GM12878 (cell line): ENCODE measurements at regions not wholly inside any gene's neighbourhood (a gene's known extent, or its start where the extent isn't known, plus 50 kb on each side); places are given as distances from the start of the nearest gene placed in this dataset.

Experiments
- ATAC-seq: fragments of 200-7000 bp; cut with Tn5 transposase; 3 replicates; pipeline ENCODE4 v1.9.1; 2020; ENCODE audit warnings: mild to moderate bottlenecking, moderate library complexity
- BruUV-seq: library from RNA; stranded (reverse); fragments of 400-500 nt; replicated peaks from 2 replicates; lab custom pipeline; 2021; lab: Mats Ljungman, UMichigan
- CTCF ChIA-PET: fragments of 300-600 bp; sonication (Branson Sonifier 250); formaldehyde crosslinking; extraction: SDS; loops from one replicate; lab custom pipeline; 2021; ENCODE audit warnings: inconsistent platforms; lab: Yijun Ruan, JAX
- POLR2A ChIA-PET: fragments of 350-600 bp; formaldehyde crosslinking; extraction: SDS; loops from one replicate; lab custom pipeline; 2021; ENCODE audit warnings: inconsistent platforms; lab: Charles Lee
- RAD21 ChIA-PET: fragments of 300-600 bp; sonication (Branson Sonifier 250); formaldehyde crosslinking; loops from one replicate; lab custom pipeline; 2023; ENCODE audit warnings: antibody characterized with exemption; ENCODE audit not compliant: unreplicated experiment; lab: Charles Lee
- SMC1A ChIA-PET: fragments of 300-600 bp; sonication (Branson Sonifier 250); formaldehyde crosslinking; loops from one replicate; lab custom pipeline; 2023; ENCODE audit not compliant: unreplicated experiment, uncharacterized antibody; lab: Charles Lee
- DNase-seq: peaks from one replicate; pipeline ENCODE4 v3.0.0-alpha.2; 2011; ENCODE audit warnings: low read depth, low spot score
- FAIRE-seq: peaks from 3 replicates; lab custom pipeline; 2011; peaks lifted over from hg19 to GRCh38; lab: Jason Lieb, UNC
- H2AFZ ChIP-seq: 2 replicates; pipeline ENCODE4 v1.6.0; 2011; ENCODE audit warnings: low read depth, low read length, control low read depth; ENCODE audit not compliant: control insufficient read depth
- H3K27ac ChIP-seq: 2 replicates; pipeline ENCODE4 v1.5.1; 2011; ENCODE audit warnings: control low read depth; ENCODE audit not compliant: control insufficient read depth, insufficient read depth
- H3K27me3 ChIP-seq, 2 experiments: replicated peaks in 1 of 2; 2 replicates each; pipeline versions ENCODE4 v1.6.0 to v1.6.1; 2011; ENCODE audit warnings: low read length in 1 of 2; ENCODE audit not compliant: control insufficient read depth in 2 of 2, insufficient read depth in 2 of 2
- H3K36me3 ChIP-seq, 2 experiments: 2 replicates each; pipeline ENCODE4 v1.5.1; 2011; ENCODE audit warnings: low read length in 1 of 2; ENCODE audit not compliant: control insufficient read depth in 2 of 2, insufficient read depth in 2 of 2
- H3K4me1 ChIP-seq: 2 replicates; pipeline ENCODE4 v1.6.1; 2011; ENCODE audit warnings: mild to moderate bottlenecking, low read length, moderate library complexity, mixed read lengths; ENCODE audit not compliant: control insufficient read depth, insufficient read depth
- H3K4me2 ChIP-seq: 2 replicates; pipeline ENCODE4 v1.6.0; 2011; ENCODE audit warnings: control low read depth; ENCODE audit not compliant: control insufficient read depth, insufficient read depth
- H3K4me3 ChIP-seq: fragments of 200-600 bp; sonication (generic); 2 replicates; pipeline ENCODE4 v1.5.1; 2016
- H3K79me2 ChIP-seq: 2 replicates; pipeline ENCODE4 v1.6.0; 2011; ENCODE audit warnings: low read length; ENCODE audit not compliant: control insufficient read depth, insufficient read depth
- H3K9ac ChIP-seq: 2 replicates; pipeline ENCODE4 v1.8.0; 2011; ENCODE audit warnings: low read length, control low read depth, mixed read lengths; ENCODE audit not compliant: control insufficient read depth, insufficient read depth
- H3K9me3 ChIP-seq: replicated peaks from 3 replicates; pipeline ENCODE4 v1.5.1; 2011; ENCODE audit warnings: mild to moderate bottlenecking, low read length; ENCODE audit not compliant: control insufficient read depth, insufficient read depth
- H4K20me1 ChIP-seq: 2 replicates; pipeline ENCODE4 v1.6.0; 2011; ENCODE audit not compliant: control insufficient read depth, insufficient read depth
- ATF2 ChIP-seq: IDR thresholded peaks from 2 replicates; pipeline ENCODE4 v1.6.1; 2012; ENCODE audit warnings: low read length, inconsistent platforms
- BACH1 ChIP-seq: fragments of 450-650 bp; IDR thresholded peaks from 2 replicates; pipeline ENCODE4 v1.6.1; 2017; ENCODE audit warnings: mild to moderate bottlenecking, borderline replicate concordance
- HDGF ChIP-seq: fragments of 450-650 bp; IDR thresholded peaks from 2 replicates; pipeline ENCODE4 v1.6.1; 2016; ENCODE audit warnings: antibody characterized with exemption
- KLF5 ChIP-seq: fragments of 450-650 bp; IDR thresholded peaks from 2 replicates; pipeline ENCODE4 v1.6.1; 2014; ENCODE audit warnings: mild to moderate bottlenecking; ENCODE audit not compliant: partially characterized antibody
- REST ChIP-seq: IDR thresholded peaks from 2 replicates; pipeline ENCODE4 v1.6.1; 2012; ENCODE audit warnings: mild to moderate bottlenecking, low read depth, low read length
- WGBS: methylation state at CpG from one replicate; pipeline ENCODE4 v1.1.6; 2016; ENCODE audit warnings: low lambda C conversion rate; ENCODE audit not compliant: insufficient replicate concordance, insufficient coverage; ENCODE audit errors: missing lambda C conversion rate; 5-methylcytosine and 5-hydroxymethylcytosine counted together
- in situ Hi-C: fragments of 300-500 bp; cut with MboI; formaldehyde crosslinking; loops from 9 replicates; pipeline ENCODE4 v1.14.3; 2018; ENCODE audit warnings: mixed read lengths
- intact Hi-C: fragments of 100-400 bp; cut with micrococcal nuclease; formaldehyde crosslinking; loops from one replicate; pipeline ENCODE4 v1.14.2; 2022; ENCODE audit not compliant: unreplicated experiment

- no peak overlapping the region for H3K9ac ChIP-seq
- ChIA-PET SMC1A (no interaction called here), CTCF (no interaction called here)
- no TSS peak for BruUV-seq
- intact Hi-C loops, result no loop called here
- H3K9me3 ChIP-seq, result no peaks in the 10 kb centered on the region
- DNase-seq, result no peak
- H3K36me3 ChIP-seq, result no peaks in the 10 kb centered on the region
- TF ChIP-seq REST (peak; percentile 34; the same call in 1 of the 2 replicates), KLF5 (no peak)
- TF ChIP-seq, all 136 proteins: peak for 1
- Histone ChIP-seq H3K79me2 (no peaks in the 10 kb centered on the region), H4K20me1 (no peaks in the 10 kb centered on the region), H3K4me2 (no peak overlapping the region), H2AFZ (no peak overlapping the region), H3K4me1 (no peaks in the 10 kb centered on the region), H3K4me3 (no peak overlapping the region), H3K27me3 (peaks cover 2 to 5% of the 10 kb centered on the region in 2 experiments; a peak in 3 of 4 replicates), H3K27ac (no peak overlapping the region)
- ATAC-seq (no peak), FAIRE-seq (no peak)
- WGBS, result 37% methylated on average over 6 of the region's 6 CpGs
- ChIA-PET POLR2A (no interaction called here), RAD21 (no interaction called here)
- in situ Hi-C loops, result no loop called here
These were observed 60.2 kb upstream of the AFF3 start for GRCh38 chr2:100202567-100202966.

- in situ Hi-C loops, result no loop called here
- TF ChIP-seq HDGF (no peak), BACH1 (no peak), ATF2 (no peak)
- TF ChIP-seq, all 136 proteins: peak for 0
- ChIA-PET SMC1A (no interaction called here), POLR2A (no interaction called here), RAD21 (no interaction called here), CTCF (no interaction called here)
- Histone ChIP-seq H3K4me2 (no peak overlapping the region), H3K36me3 (no peaks in the 10 kb centered on the region), H2AFZ (no peak overlapping the region), H3K9me3 (no peaks in the 10 kb centered on the region), H3K4me1 (no peaks in the 10 kb centered on the region), H3K9ac (no peak overlapping the region), H3K79me2 (no peaks in the 10 kb centered on the region), H3K27me3 (peaks cover 2 to 6% of the 10 kb centered on the region in 2 experiments; a peak in 3 of 4 replicates), H3K4me3 (no peak overlapping the region), H3K27ac (no peak overlapping the region), H4K20me1 (no peaks in the 10 kb centered on the region)
- 33% methylated on average over 4 of the region's 4 CpGs for WGBS
- intact Hi-C loops, result no loop called here
- no peak for ATAC-seq
- no peak for DNase-seq
- FAIRE-seq, result no peak
- BruUV-seq, result no TSS peak
These were observed 58.6 kb upstream of the AFF3 start for GRCh38 chr2:100200985-100201384.
